SK-N-SH (cell line): ENCODE measurements at regions not wholly inside any gene's neighbourhood (a gene's known extent, or its start where the extent isn't known, plus 50 kb on each side); places are given as distances from the start of the nearest gene placed in this dataset.
"Not testable (repeated sequence)": the region's sequence is repeated elsewhere in the genome, so short reads cannot be mapped to it uniquely, and the experiment has no call there.

Source experiments
- CTCF ChIA-PET: fragments of 300-600, 350-600 bp; formaldehyde crosslinking; extraction: SDS; loops from one replicate; lab custom pipeline; 2021; lab: Yijun Ruan, JAX
- POLR2A ChIA-PET: fragments of 350-600 bp; sonication (Branson Sonifier 250); formaldehyde crosslinking; extraction: SDS; loops from one replicate; lab custom pipeline; 2020; ENCODE audit warnings: antibody characterized with exemption, inconsistent platforms; lab: Yijun Ruan, JAX
- DNase-seq: peaks from one replicate; pipeline ENCODE4 v3.0.0; 2012
- H2AFZ ChIP-seq: fragments of 200-600 bp; sonication (generic); 2 replicates; pipeline ENCODE4 v1.8.1; 2016; ENCODE audit warnings: antibody characterized with exemption, mild to moderate bottlenecking, low read depth
- H3F3A ChIP-seq: fragments of 200-600 bp; sonication (generic); replicated peaks from 2 replicates; pipeline ENCODE3; 2016; ENCODE audit warnings: antibody characterized with exemption, mild to moderate bottlenecking; ENCODE audit not compliant: insufficient read depth
- H3K27ac ChIP-seq, 2 experiments: fragments of 200-500 bp in 1 of 2; fragments of 200-600 bp in 1 of 2; sonication (Bioruptor generic) in 1 of 2; sonication (generic), shearing (Covaris generic) in 1 of 2; 2 replicates each; pipeline versions ENCODE4 v1.5.1 to v1.6.1; 2014 to 2016; ENCODE audit warnings: low read depth in 2 of 2, inconsistent platforms in 1 of 2, low read length in 1 of 2, mild to moderate bottlenecking in 1 of 2, mixed read lengths in 1 of 2
- H3K27me3 ChIP-seq: fragments of 200-600 bp; sonication (generic), shearing (Covaris generic); 2 replicates; pipeline ENCODE4 v1.6.1; 2016; ENCODE audit warnings: mixed run types; ENCODE audit not compliant: insufficient read depth
- H3K36me3 ChIP-seq, 2 experiments: fragments of 200-500 bp in 1 of 2; fragments of 200-600 bp in 1 of 2; sonication (Bioruptor generic) in 1 of 2; sonication (generic) in 1 of 2; replicated peaks in 1 of 2; 2 replicates each; pipeline versions ENCODE3 to v1.5.1; 2014 to 2016; ENCODE audit warnings: low read length in 1 of 2, mild to moderate bottlenecking in 1 of 2; ENCODE audit not compliant: insufficient read depth in 2 of 2, control insufficient read depth in 1 of 2
- H3K4me1 ChIP-seq, 2 experiments: fragments of 200-500 bp in 1 of 2; fragments of 200-600 bp in 1 of 2; sonication (Bioruptor generic) in 1 of 2; sonication (generic), shearing (Covaris generic) in 1 of 2; 2 replicates each; pipeline versions ENCODE4 v1.5.1 to v1.6.1; 2014 to 2016; ENCODE audit warnings: low read depth in 1 of 2, low read length in 1 of 2, mixed run types in 1 of 2; ENCODE audit not compliant: insufficient read depth in 2 of 2, control insufficient read depth in 1 of 2
- H3K4me2 ChIP-seq: fragments of 200-600 bp; sonication (generic), shearing (Covaris generic); 2 replicates; pipeline ENCODE4 v1.6.1; 2017; ENCODE audit warnings: mixed run types
- H3K4me3 ChIP-seq, 2 experiments: fragments of 200-500 bp in 1 of 2; fragments of 200-600 bp in 1 of 2; sonication (Bioruptor generic) in 1 of 2; sonication (generic), shearing (Covaris generic) in 1 of 2; 2 replicates each; pipeline versions ENCODE4 v1.5.1 to v1.8.1; 2014 to 2016; ENCODE audit warnings: low read depth in 2 of 2, inconsistent platforms in 1 of 2, low read length in 1 of 2, mild to moderate bottlenecking in 1 of 2, mixed read lengths in 1 of 2, moderate library complexity in 1 of 2
- H3K79me2 ChIP-seq: fragments of 200-600 bp; sonication (generic); 2 replicates; pipeline ENCODE4 v1.8.1; 2017; ENCODE audit warnings: mild to moderate bottlenecking; ENCODE audit not compliant: insufficient read depth
- H3K9ac ChIP-seq: fragments of 200-600 bp; sonication (generic); 2 replicates; pipeline ENCODE4 v1.6.1; 2017; ENCODE audit warnings: mixed run types
- H3K9me2 ChIP-seq: fragments of 200-600 bp; sonication (generic); 2 replicates; pipeline ENCODE4 v1.6.1; 2017; ENCODE audit warnings: mixed run types
- H3K9me3 ChIP-seq: fragments of 200-600 bp; sonication (generic); 2 replicates; pipeline ENCODE4 v1.6.1; 2017; ENCODE audit warnings: mixed run types, mild to moderate bottlenecking, moderate library complexity
- H4K20me1 ChIP-seq: fragments of 200-600 bp; sonication (generic); 2 replicates; pipeline ENCODE4 v1.6.1; 2017; ENCODE audit warnings: mild to moderate bottlenecking, mixed run types; ENCODE audit not compliant: insufficient read depth
- CTCF ChIP-seq: fragments of 200-600 bp; sonication (generic); IDR thresholded peaks from 2 replicates; pipeline ENCODE4 v1.6.1; 2017; ENCODE audit warnings: antibody characterized with exemption, mild to moderate bottlenecking, moderate library complexity
- FOSL2 ChIP-seq: IDR thresholded peaks from 2 replicates; pipeline ENCODE4 v1.4.0; 2012; ENCODE audit warnings: low read depth, mild to moderate bottlenecking, moderate library complexity, borderline replicate concordance
- FOXJ3 ChIP-seq: sonication (generic); formaldehyde crosslinking; IDR thresholded peaks from 2 replicates; pipeline ENCODE4 v1.5.1; 2020; ENCODE audit warnings: mild to moderate bottlenecking, missing genetic modification reagents
- FOXM1 ChIP-seq: IDR thresholded peaks from 2 replicates; pipeline ENCODE4 v1.4.0; 2012; ENCODE audit warnings: low read depth, mild to moderate bottlenecking
- MEF2A ChIP-seq: IDR thresholded peaks from 2 replicates; pipeline ENCODE4 v1.4.0; 2012; ENCODE audit warnings: low read depth, borderline replicate concordance
- PBX3 ChIP-seq: IDR thresholded peaks from 2 replicates; pipeline ENCODE4; 2012
- RAD21 ChIP-seq: IDR thresholded peaks from 2 replicates; pipeline ENCODE4 v1.6.1; 2012; ENCODE audit warnings: mild to moderate bottlenecking, low read length
- REST ChIP-seq: IDR thresholded peaks from 2 replicates; pipeline ENCODE4 v1.6.1; 2012; ENCODE audit warnings: mild to moderate bottlenecking, low read depth, low read length, moderate library complexity
- RFX5 ChIP-seq: IDR thresholded peaks from 2 replicates; pipeline ENCODE4 v1.6.1; 2012; ENCODE audit warnings: mild to moderate bottlenecking, improper control_type of control experiment, low read length
- SMC3 ChIP-seq: IDR thresholded peaks from 2 replicates; pipeline ENCODE4 v1.6.1; 2012; ENCODE audit warnings: low read depth, low read length, improper control_type of control experiment
- USF1 ChIP-seq: IDR thresholded peaks from 2 replicates; pipeline ENCODE4 v1.4.0; 2012; ENCODE audit warnings: low read depth, borderline replicate concordance
- YY1 ChIP-seq: IDR thresholded peaks from 2 replicates; pipeline ENCODE4 v1.4.0; 2012; ENCODE audit warnings: low read depth, mild to moderate bottlenecking
- WGBS: methylation state at CpG from one replicate; pipeline ENCODE4 v1.1.6; 2017; ENCODE audit warnings: low lambda C conversion rate; 5-methylcytosine and 5-hydroxymethylcytosine counted together

- peak overlapping the region; percentile 19; the same call in 1 of the 2 replicates for H2AFZ ChIP-seq
- 41% methylated on average over 2 of the region's 2 CpGs for WGBS
- H3K9me2 ChIP-seq, result no peaks in the 10 kb centered on the region
- no peak for DNase-seq
- H3K9ac ChIP-seq, result no peak overlapping the region
- H3K27me3 ChIP-seq, result no peaks in the 10 kb centered on the region
- no peak overlapping the region for H3K4me2 ChIP-seq
- H3K36me3 ChIP-seq, result no peaks in the 10 kb centered on the region
- no peak for TF ChIP-seq USF1
- TF ChIP-seq SMC3, result no peak
- TF ChIP-seq FOXJ3 (CRISPR knock-in tag), result no peak
- no peak overlapping the region for H3K4me3 ChIP-seq
- H3K79me2 ChIP-seq, result no peaks in the 10 kb centered on the region
- POLR2A ChIA-PET, result no interaction called here
- no peak overlapping the region for H3K27ac ChIP-seq
- CTCF ChIA-PET, result no interaction called here
- H3F3A ChIP-seq, result no peaks in the 10 kb centered on the region
- H4K20me1 ChIP-seq, result no peaks in the 10 kb centered on the region
- no peaks in the 10 kb centered on the region for H3K4me1 ChIP-seq
- H3K9me3 ChIP-seq, result no peaks in the 10 kb centered on the region
These were observed 1256.0 kb downstream of the ROBO1 start for GRCh38 chr3:78511840-78512239.

- POLR2A ChIA-PET, CTCF ChIA-PET: not testable (repeated sequence)
These were observed 1255.0 kb downstream of the ROBO1 start for GRCh38 chr3:78512786-78513185.

GRCh38 chr3:78516437-78516836 is 1251.4 kb downstream of the ROBO1 start:
- no peak overlapping the region for H3K27ac ChIP-seq
- no peak for DNase-seq

More at GRCh38 chr3:78512786-78513185, 1255.0 kb downstream of the ROBO1 start:
- not testable (repeated sequence) for H3K36me3 ChIP-seq, H3K27me3 ChIP-seq, DNase-seq, H3K9me3 ChIP-seq, H3K4me2 ChIP-seq, H3K9ac ChIP-seq, H3K4me3 ChIP-seq, H3K79me2 ChIP-seq, H3F3A ChIP-seq, H3K4me1 ChIP-seq, H4K20me1 ChIP-seq, H3K27ac ChIP-seq, H2AFZ ChIP-seq, H3K9me2 ChIP-seq
- WGBS, result 47% methylated on average over 4 of the region's 4 CpGs

More at GRCh38 chr3:78516437-78516836, 1251.4 kb downstream of the ROBO1 start:
- no peaks in the 10 kb centered on the region for H3K4me1 ChIP-seq
- H3F3A ChIP-seq, result no peaks in the 10 kb centered on the region
- no peak overlapping the region for H2AFZ ChIP-seq
- no peaks in the 10 kb centered on the region for H3K79me2 ChIP-seq
- H3K9ac ChIP-seq, result no peak overlapping the region
- H4K20me1 ChIP-seq, result no peaks in the 10 kb centered on the region
- TF ChIP-seq FOXM1 (no peak), FOSL2 (no peak), REST (no peak), RAD21 (no peak), CTCF (no peak), MEF2A (no peak), FOXJ3 (CRISPR knock-in tag) (no peak), RFX5 (no peak), YY1 (no peak), PBX3 (no peak)
- CTCF ChIA-PET, result interaction anchor here (1.7 kb wide), 1 partner anchor 9 kb away, joined by 4 read pairs; no protein-coding TSS in a partner anchor
- POLR2A ChIA-PET, result no interaction called here
- 40% methylated on average over 3 of the region's 3 CpGs for WGBS
- H3K9me2 ChIP-seq, result no peaks in the 10 kb centered on the region
- no peaks in the 10 kb centered on the region for H3K36me3 ChIP-seq
- no peak overlapping the region for H3K4me2 ChIP-seq
- no peaks in the 10 kb centered on the region for H3K9me3 ChIP-seq
- H3K4me3 ChIP-seq, result no peak overlapping the region
- no peaks in the 10 kb centered on the region for H3K27me3 ChIP-seq
